Vagina (tissue), 2 donors: ENCODE measurements at regions not wholly inside any gene's neighbourhood (a gene's known extent, or its start where the extent isn't known, plus 50 kb on each side); places are given as distances from the start of the nearest gene placed in this dataset.

Source experiments
- DNase-seq, 2 donors: peaks; one replicate each; pipeline ENCODE4 v3.0.0-alpha.2; 2017; ENCODE audit errors: extremely low spot score in 2 of 2
- H3K27ac ChIP-seq: fragments of 200-600 bp; sonication (generic); one replicate; pipeline ENCODE4 v1.5.1; 2019
- H3K27me3 ChIP-seq: fragments of 200-600 bp; sonication (generic); one replicate; pipeline ENCODE4 v1.5.1; 2019
- H3K36me3 ChIP-seq, 2 donors: fragments of 200-600 bp; sonication (generic); one replicate each; pipeline ENCODE4 v1.5.1; 2017 to 2019
- H3K4me1 ChIP-seq: fragments of 200-600 bp; sonication (generic); one replicate; pipeline ENCODE4 v1.5.1; 2019
- H3K4me3 ChIP-seq, 2 donors: fragments of 200-600 bp; sonication (generic); 1 replicate in 1 of 2; 2 replicates in 1 of 2; pipeline ENCODE4 v1.5.1; 2016 to 2019
- H3K9me3 ChIP-seq: fragments of 200-600 bp; sonication (generic); one replicate; pipeline ENCODE4 v1.5.1; 2019
- POLR2A ChIP-seq, 2 donors: fragments of 450-650 bp; IDR thresholded peaks; one replicate each; pipeline ENCODE4 v1.6.1; 2017; ENCODE audit warnings: antibody characterized with exemption in 2 of 2, mild to moderate bottlenecking in 2 of 2, moderate library complexity in 2 of 2
- POLR2AphosphoS5 ChIP-seq, 2 donors: sonication (generic); formaldehyde crosslinking; IDR thresholded peaks; one replicate each; pipeline ENCODE4 v1.9.0; 2017; ENCODE audit warnings: antibody characterized with exemption in 2 of 2, mild to moderate bottlenecking in 2 of 2, low read depth in 1 of 2; ENCODE audit not compliant: insufficient read depth in 1 of 2
- intact Hi-C: fragments of 100-400 bp; cut with DNase I; formaldehyde crosslinking; loops from one replicate; pipeline ENCODE4 v1.15.1; 2023
- TF ChIP-seq, protein P1 (sequence below), 3 experiments: fragments of 450-650 bp in 2 of 3; fragments of 200-600 bp in 1 of 3; sonication (generic) in 1 of 3; IDR thresholded peaks; one replicate each; pipeline ENCODE4 v1.5.1; 2017 to 2019; ENCODE audit warnings: antibody characterized with exemption in 3 of 3, mild to moderate bottlenecking in 2 of 3, moderate library complexity in 2 of 3

DNA sequence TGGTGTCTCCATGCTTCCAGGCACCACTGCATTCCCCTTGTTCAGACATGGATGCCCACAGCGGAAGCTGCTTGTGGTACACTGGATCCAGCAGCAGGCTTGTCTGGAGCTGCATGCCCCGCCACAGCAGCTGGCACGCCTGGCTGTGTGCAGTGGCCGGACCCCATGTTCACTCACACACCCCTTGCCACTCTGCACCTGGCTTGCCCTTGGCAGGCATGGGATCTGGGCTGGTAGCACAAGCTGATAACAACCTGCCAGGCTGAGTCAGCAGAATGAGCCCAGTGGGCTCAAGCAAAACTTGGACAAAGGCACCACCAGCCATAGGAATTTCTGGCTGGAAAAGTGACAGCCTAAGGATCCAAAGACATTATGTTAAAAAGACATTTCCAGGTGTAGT lies 91.8 kb upstream of the TMEM168 start:
- Histone ChIP-seq H3K36me3 (no peaks in the 10 kb centered on the region), H3K27me3 (no peaks in the 10 kb centered on the region), H3K9me3 (no peaks in the 10 kb centered on the region), H3K4me1 (peaks cover 5% of the 10 kb centered on the region), H3K27ac (no peak overlapping the region), H3K4me3 (no peak overlapping the region)
- intact Hi-C loops, result no loop called here
- DNase-seq, result no peak
- TF ChIP-seq POLR2AphosphoS5 (IDR thresholded peaks at IDR 0.05; ENCODE audit: insufficient read depth in 1 of 2, low read depth in 1 of 2) (no peak), POLR2A (IDR thresholded peaks at IDR 0.05) (no peak)
- TF ChIP-seq, protein P1, sequence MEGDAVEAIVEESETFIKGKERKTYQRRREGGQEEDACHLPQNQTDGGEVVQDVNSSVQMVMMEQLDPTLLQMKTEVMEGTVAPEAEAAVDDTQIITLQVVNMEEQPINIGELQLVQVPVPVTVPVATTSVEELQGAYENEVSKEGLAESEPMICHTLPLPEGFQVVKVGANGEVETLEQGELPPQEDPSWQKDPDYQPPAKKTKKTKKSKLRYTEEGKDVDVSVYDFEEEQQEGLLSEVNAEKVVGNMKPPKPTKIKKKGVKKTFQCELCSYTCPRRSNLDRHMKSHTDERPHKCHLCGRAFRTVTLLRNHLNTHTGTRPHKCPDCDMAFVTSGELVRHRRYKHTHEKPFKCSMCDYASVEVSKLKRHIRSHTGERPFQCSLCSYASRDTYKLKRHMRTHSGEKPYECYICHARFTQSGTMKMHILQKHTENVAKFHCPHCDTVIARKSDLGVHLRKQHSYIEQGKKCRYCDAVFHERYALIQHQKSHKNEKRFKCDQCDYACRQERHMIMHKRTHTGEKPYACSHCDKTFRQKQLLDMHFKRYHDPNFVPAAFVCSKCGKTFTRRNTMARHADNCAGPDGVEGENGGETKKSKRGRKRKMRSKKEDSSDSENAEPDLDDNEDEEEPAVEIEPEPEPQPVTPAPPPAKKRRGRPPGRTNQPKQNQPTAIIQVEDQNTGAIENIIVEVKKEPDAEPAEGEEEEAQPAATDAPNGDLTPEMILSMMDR (IDR thresholded peaks at IDR 0.05), result no peak

DNA sequence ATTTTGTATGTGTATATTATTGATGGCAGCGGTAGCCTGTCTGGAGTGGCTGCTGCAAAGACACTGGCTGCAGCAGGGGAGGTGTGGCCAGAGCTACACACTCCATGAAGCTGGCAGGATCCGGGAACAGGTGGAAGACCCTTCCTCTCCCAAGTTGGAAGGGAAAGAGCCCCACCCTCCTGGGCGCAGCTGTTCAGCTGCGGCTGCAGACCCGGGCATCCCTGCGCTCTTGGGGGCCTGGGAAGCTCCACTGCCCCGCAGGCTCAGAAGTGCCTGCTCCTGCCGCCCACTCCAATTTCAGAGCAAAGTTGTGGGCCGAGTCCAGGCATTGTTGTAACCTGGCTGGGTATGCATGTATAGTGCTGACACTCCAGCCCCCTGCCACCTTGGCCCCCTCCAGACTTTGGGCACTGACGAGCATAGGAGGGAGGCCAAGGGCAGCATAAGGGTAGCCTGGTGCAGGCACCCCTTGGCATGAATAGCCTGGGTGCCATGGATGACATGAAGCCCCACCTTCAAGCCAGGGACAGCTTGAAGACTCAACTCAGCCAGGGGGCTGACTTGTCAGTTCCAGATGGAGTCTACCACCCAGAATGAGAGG lies 90.7 kb upstream of the TMEM168 start:
- intact Hi-C loops, result no loop called here
- no peak for TF ChIP-seq POLR2AphosphoS5 (IDR thresholded peaks at IDR 0.05; ENCODE audit: insufficient read depth in 1 of 2, low read depth in 1 of 2)
- TF ChIP-seq, protein P1 (IDR thresholded peaks at IDR 0.05), result no peak
- TF ChIP-seq POLR2A (IDR thresholded peaks at IDR 0.05), result no peak
- Histone ChIP-seq H3K27me3 (no peaks in the 10 kb centered on the region), H3K36me3 (no peaks in the 10 kb centered on the region), H3K4me1 (peaks cover 5% of the 10 kb centered on the region), H3K9me3 (no peaks in the 10 kb centered on the region), H3K4me3 (no peak overlapping the region), H3K27ac (no peak overlapping the region)
- DNase-seq, result no peak

DNA sequence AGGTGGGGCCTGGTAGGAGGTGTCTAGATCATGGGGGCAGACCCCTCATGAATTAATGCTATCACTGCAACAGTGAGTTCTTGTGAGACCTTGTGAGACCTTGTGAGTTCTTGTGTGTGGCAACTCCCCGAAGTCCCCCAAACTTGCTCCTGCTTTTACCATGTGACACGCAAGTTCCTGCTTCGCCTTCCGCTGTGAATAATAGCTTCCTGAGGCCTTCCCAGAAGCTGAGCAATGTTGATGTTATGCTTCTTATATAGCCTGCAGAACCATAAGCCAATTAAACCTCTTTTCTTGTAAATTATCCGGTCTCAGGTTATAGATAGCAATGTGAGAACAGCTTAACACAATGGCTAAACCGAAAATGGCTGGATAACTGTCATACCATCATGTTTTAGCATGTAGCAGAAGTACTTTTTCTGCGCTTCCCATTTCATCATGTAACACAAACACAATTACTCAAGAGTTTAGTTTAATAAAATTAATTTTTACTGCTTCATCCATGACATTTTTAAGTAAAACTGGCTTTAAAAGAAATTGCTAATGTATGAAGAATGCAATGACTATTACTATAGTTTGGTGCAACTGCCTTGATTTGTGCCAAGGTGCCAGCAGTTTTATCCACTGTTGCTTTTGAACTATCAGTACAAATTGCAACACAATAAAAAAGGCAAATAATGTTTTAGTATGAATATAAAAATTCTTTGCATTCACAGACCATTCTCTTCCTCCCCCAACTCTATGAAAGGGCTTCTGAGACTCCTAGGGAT lies 87.7 kb upstream of the TMEM168 start:
- H3K27me3 ChIP-seq, result no peaks in the 10 kb centered on the region
- intact Hi-C loops, result no loop called here
- no peak overlapping the region for H3K27ac ChIP-seq
- DNase-seq, result no peak
- H3K9me3 ChIP-seq, result no peaks in the 10 kb centered on the region
- H3K4me1 ChIP-seq, result peaks cover 5% of the 10 kb centered on the region
- no peak overlapping the region for H3K4me3 ChIP-seq
- H3K36me3 ChIP-seq, result no peaks in the 10 kb centered on the region
- TF ChIP-seq POLR2A (IDR thresholded peaks at IDR 0.05), result no peak

DNA sequence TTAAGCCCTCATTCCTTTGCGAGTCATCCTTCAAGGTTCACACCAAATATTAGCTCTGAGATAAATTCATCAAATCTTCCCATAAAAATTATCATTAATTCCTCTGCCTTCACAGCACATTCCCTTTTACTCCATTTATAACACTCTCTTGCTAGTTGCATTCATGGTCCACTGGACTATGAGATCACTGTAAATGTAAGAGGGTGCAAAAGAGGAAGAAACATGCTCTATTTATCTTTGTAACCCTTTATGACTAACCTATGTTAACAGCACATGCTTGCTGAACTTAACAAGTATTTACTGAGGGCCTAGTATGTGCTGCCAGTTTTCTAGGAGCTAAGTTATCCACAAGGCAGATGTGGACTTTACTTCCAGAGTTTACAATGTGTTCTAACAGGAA lies 86.7 kb upstream of the TMEM168 start:
- intact Hi-C loops, result no loop called here
- Histone ChIP-seq H3K9me3 (no peaks in the 10 kb centered on the region), H3K4me3 (no peak overlapping the region), H3K36me3 (no peaks in the 10 kb centered on the region), H3K27me3 (no peaks in the 10 kb centered on the region), H3K27ac (no peak overlapping the region), H3K4me1 (peaks cover 5% of the 10 kb centered on the region)
- DNase-seq, result no peak
- TF ChIP-seq POLR2A (IDR thresholded peaks at IDR 0.05) (no peak), POLR2AphosphoS5 (IDR thresholded peaks at IDR 0.05; ENCODE audit: insufficient read depth in 1 of 2, low read depth in 1 of 2) (no peak)
- TF ChIP-seq, protein P1 (IDR thresholded peaks at IDR 0.05), result no peak

DNA sequence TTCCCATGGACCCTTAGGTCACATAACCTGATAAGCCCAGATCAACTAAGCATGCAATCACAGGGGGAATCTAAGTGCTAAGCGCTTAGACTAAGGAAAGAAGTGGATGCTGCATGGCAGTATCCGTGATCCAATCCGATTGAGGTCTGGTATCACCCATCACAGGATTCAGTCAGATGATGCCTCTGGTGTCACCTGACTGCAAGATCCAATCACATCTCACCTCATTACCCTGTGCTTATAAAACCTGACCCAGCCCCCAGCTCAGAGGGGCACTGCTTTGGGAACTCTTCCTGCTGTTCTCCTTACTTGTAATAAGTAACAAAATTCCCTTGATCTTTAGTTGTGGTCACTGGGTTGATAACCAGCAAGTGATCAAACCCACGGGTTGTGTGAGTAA lies 84.7 kb upstream of the TMEM168 start:
- TF ChIP-seq POLR2A (IDR thresholded peaks at IDR 0.05) (no peak), POLR2AphosphoS5 (IDR thresholded peaks at IDR 0.05; ENCODE audit: insufficient read depth in 1 of 2, low read depth in 1 of 2) (no peak)
- TF ChIP-seq, protein P1 (IDR thresholded peaks at IDR 0.05), result no peak
- peaks cover 5% of the 10 kb centered on the region for H3K4me1 ChIP-seq
- H3K9me3 ChIP-seq, result no peaks in the 10 kb centered on the region
- no peak overlapping the region for H3K4me3 ChIP-seq
- no peak for DNase-seq
- no peak overlapping the region for H3K27ac ChIP-seq
- intact Hi-C loops, result no loop called here
- no peaks in the 10 kb centered on the region for H3K36me3 ChIP-seq
- H3K27me3 ChIP-seq, result no peaks in the 10 kb centered on the region
